ENCODE measurements at regions not wholly inside any gene's neighbourhood (a gene's known extent, or its start where the extent isn't known, plus 50 kb on each side); places are given as distances from the start of the nearest gene placed in this dataset.

GRCh38 chr1:182268669-182269068, 122.9 kb downstream of the GLUL start:
- TF ChIP-seq, protein P1, sequence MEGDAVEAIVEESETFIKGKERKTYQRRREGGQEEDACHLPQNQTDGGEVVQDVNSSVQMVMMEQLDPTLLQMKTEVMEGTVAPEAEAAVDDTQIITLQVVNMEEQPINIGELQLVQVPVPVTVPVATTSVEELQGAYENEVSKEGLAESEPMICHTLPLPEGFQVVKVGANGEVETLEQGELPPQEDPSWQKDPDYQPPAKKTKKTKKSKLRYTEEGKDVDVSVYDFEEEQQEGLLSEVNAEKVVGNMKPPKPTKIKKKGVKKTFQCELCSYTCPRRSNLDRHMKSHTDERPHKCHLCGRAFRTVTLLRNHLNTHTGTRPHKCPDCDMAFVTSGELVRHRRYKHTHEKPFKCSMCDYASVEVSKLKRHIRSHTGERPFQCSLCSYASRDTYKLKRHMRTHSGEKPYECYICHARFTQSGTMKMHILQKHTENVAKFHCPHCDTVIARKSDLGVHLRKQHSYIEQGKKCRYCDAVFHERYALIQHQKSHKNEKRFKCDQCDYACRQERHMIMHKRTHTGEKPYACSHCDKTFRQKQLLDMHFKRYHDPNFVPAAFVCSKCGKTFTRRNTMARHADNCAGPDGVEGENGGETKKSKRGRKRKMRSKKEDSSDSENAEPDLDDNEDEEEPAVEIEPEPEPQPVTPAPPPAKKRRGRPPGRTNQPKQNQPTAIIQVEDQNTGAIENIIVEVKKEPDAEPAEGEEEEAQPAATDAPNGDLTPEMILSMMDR (IDR thresholded peaks at IDR 0.05; ENCODE audit: insufficient read depth, low read length, poor library complexity, severe bottlenecking): no peak
- no peak for DNase-seq (ENCODE audit: extremely low read depth, insufficient read length)
- Histone ChIP-seq H3K27me3 (replicated peaks; ENCODE audit: control insufficient read depth, insufficient read depth, low read length) (no peaks in the 10 kb centered on the region; the same call in 1 of the 2 replicates), H3K36me3 (ENCODE audit: control insufficient read depth, insufficient read depth, low read length) (no peaks in the 10 kb centered on the region), H3K4me3 (replicated peaks; ENCODE audit: low read depth, low read length) (no peak overlapping the region)

- DNase-seq (ENCODE audit: extremely low read depth, insufficient read length): no peak
- TF ChIP-seq, protein P1 (IDR thresholded peaks at IDR 0.05; ENCODE audit: insufficient read depth, low read length, poor library complexity, severe bottlenecking): no peak
- H3K27me3 ChIP-seq (replicated peaks; ENCODE audit: control insufficient read depth, insufficient read depth, low read length): no peaks in the 10 kb centered on the region
- H3K36me3 ChIP-seq (ENCODE audit: control insufficient read depth, insufficient read depth, low read length): no peaks in the 10 kb centered on the region
- H3K4me3 ChIP-seq (replicated peaks; ENCODE audit: low read depth, low read length): no peak overlapping the region
These were observed 127.4 kb downstream of the GLUL start for GRCh38 chr1:182264185-182264584.

GRCh38 chr1:182263706-182264105, 127.9 kb downstream of the GLUL start:
- no peaks in the 10 kb centered on the region for H3K36me3 ChIP-seq (ENCODE audit: control insufficient read depth, insufficient read depth, low read length)

DNA sequence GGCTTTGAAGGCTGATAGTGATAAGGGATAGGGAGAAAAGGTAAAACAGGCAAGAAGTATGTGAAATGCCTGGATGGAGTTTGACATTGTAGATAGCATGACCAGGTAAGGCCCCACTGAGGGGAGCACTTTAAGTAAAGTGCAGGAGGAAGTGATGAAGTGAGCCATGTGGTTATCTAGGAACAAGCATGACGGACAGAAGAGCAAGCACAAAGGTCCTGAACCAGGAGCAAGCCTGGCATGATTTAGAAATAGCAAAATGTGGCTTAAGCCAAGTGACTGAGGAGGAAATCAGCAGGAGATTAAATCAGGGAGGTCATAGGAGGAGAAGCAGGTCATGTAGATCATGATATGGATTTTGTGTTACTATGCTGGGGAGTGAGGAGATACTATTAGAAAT, 129.2 kb downstream of the GLUL start:
- Histone ChIP-seq H3K27me3 (replicated peaks; ENCODE audit: control insufficient read depth, insufficient read depth, low read length) (no peaks in the 10 kb centered on the region), H3K4me3 (replicated peaks; ENCODE audit: low read depth, low read length) (no peak overlapping the region), H3K36me3 (ENCODE audit: control insufficient read depth, insufficient read depth, low read length) (no peaks in the 10 kb centered on the region)
- no peak for DNase-seq (ENCODE audit: extremely low read depth, insufficient read length)
- TF ChIP-seq, protein P1 (IDR thresholded peaks at IDR 0.05; ENCODE audit: insufficient read depth, low read length, poor library complexity, severe bottlenecking): no peak

More at GRCh38 chr1:182263706-182264105, 127.9 kb downstream of the GLUL start:
- no peak for DNase-seq (ENCODE audit: extremely low read depth, insufficient read length)
- Histone ChIP-seq H3K4me3 (replicated peaks; ENCODE audit: low read depth, low read length) (no peak overlapping the region), H3K27me3 (replicated peaks; ENCODE audit: control insufficient read depth, insufficient read depth, low read length) (no peaks in the 10 kb centered on the region)
- TF ChIP-seq, protein P1 (IDR thresholded peaks at IDR 0.05; ENCODE audit: insufficient read depth, low read length, poor library complexity, severe bottlenecking): no peak

DNA sequence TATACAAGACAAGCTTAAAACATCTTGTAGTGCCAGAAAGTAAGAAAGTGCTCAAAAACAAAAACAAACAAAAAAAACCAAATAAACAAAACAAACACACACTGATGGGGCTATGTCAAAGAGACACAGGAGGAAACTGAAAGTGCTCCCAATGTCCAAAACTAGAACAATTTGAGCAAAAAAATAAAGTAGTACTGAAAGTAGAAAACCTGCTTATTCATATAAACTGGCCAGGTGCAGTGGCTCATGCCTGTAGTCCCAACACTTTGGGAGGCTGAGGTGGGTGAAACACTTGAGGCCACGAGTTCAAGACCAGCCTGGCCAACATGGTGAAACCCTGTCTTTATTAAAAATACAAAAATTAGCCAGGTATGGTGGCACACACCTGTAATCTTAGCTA, 129.9 kb downstream of the GLUL start:
- TF ChIP-seq, protein P1 (IDR thresholded peaks at IDR 0.05; ENCODE audit: insufficient read depth, low read length, poor library complexity, severe bottlenecking): no peak
- Histone ChIP-seq H3K27me3 (replicated peaks; ENCODE audit: control insufficient read depth, insufficient read depth, low read length) (no peaks in the 10 kb centered on the region), H3K36me3 (ENCODE audit: control insufficient read depth, insufficient read depth, low read length) (no peaks in the 10 kb centered on the region), H3K4me3 (replicated peaks; ENCODE audit: low read depth, low read length) (no peak overlapping the region)
- DNase-seq (ENCODE audit: extremely low read depth, insufficient read length): no peak

GRCh38 chr1:182260516-182260915, 131.1 kb downstream of the GLUL start:
- H3K27me3 ChIP-seq (replicated peaks; ENCODE audit: control insufficient read depth, insufficient read depth, low read length): no peaks in the 10 kb centered on the region
- H3K36me3 ChIP-seq (ENCODE audit: control insufficient read depth, insufficient read depth, low read length): no peaks in the 10 kb centered on the region
- no peak overlapping the region for H3K4me3 ChIP-seq (replicated peaks; ENCODE audit: low read depth, low read length)
- TF ChIP-seq, protein P1 (IDR thresholded peaks at IDR 0.05; ENCODE audit: insufficient read depth, low read length, poor library complexity, severe bottlenecking): no peak
- DNase-seq (ENCODE audit: extremely low read depth, insufficient read length): no peak
